ENCODE measurements at regions not wholly inside any gene's neighbourhood (a gene's known extent, or its start where the extent isn't known, plus 50 kb on each side); places are given as distances from the start of the nearest gene placed in this dataset.
"Not testable (repeated sequence)": the region's sequence is repeated elsewhere in the genome, so short reads cannot be mapped to it uniquely, and the experiment has no call there.

GRCh38 chr10:90088024-90088317 lies 386.6 kb downstream of the KIF20B start:
- TF ChIP-seq CTCF (conservative IDR thresholded peaks at IDR 0.05): no peak
- Mint-ChIP-seq H3K27ac (ENCODE audit: unreplicated experiment) (no peak overlapping the region), H3K4me1 (peaks cover 21% of the 10 kb centered on the region), H3K36me3 (ENCODE audit: low read depth) (no peaks in the 10 kb centered on the region), H3K9me3 (no peaks in the 10 kb centered on the region), H3K4me3 (no peak overlapping the region), H3K27me3 (ENCODE audit: low read depth) (no peaks in the 10 kb centered on the region)
- no peak for DNase-seq (ENCODE audit: low read depth, low spot score)

- H3K27ac Mint-ChIP-seq (ENCODE audit: unreplicated experiment): no peak overlapping the region
- H3K9me3 Mint-ChIP-seq: no peaks in the 10 kb centered on the region
- H3K4me1 Mint-ChIP-seq: peaks cover 21% of the 10 kb centered on the region
- no peaks in the 10 kb centered on the region for H3K27me3 Mint-ChIP-seq (ENCODE audit: low read depth)
- TF ChIP-seq CTCF (conservative IDR thresholded peaks at IDR 0.05): no peak
- H3K4me3 Mint-ChIP-seq: no peak overlapping the region
- no peak for DNase-seq (ENCODE audit: low read depth, low spot score)
- H3K36me3 Mint-ChIP-seq (ENCODE audit: low read depth): no peaks in the 10 kb centered on the region
Measured at GRCh38 chr10:90089719-90090118, 388.3 kb downstream of the KIF20B start.

- Mint-ChIP-seq H3K4me1 (no peaks in the 10 kb centered on the region), H3K36me3 (ENCODE audit: low read depth) (no peaks in the 10 kb centered on the region), H3K27ac (ENCODE audit: unreplicated experiment) (no peak overlapping the region), H3K27me3 (ENCODE audit: low read depth) (no peaks in the 10 kb centered on the region), H3K9me3 (no peaks in the 10 kb centered on the region), H3K4me3 (no peak overlapping the region)
- TF ChIP-seq CTCF (conservative IDR thresholded peaks at IDR 0.05): no peak
- no peak for DNase-seq (ENCODE audit: low read depth, low spot score)
Measured at GRCh38 chr10:90096196-90096595, 394.8 kb downstream of the KIF20B start.

GRCh38 chr10:90107581-90107980 lies 406.2 kb downstream of the KIF20B start:
- H3K4me3 Mint-ChIP-seq; H3K36me3 Mint-ChIP-seq (ENCODE audit: low read depth); H3K4me1 Mint-ChIP-seq; DNase-seq (ENCODE audit: low read depth, low spot score); H3K27ac Mint-ChIP-seq (ENCODE audit: unreplicated experiment); H3K9me3 Mint-ChIP-seq; H3K27me3 Mint-ChIP-seq (ENCODE audit: low read depth): not testable (repeated sequence)

- no peaks in the 10 kb centered on the region for H3K4me1 Mint-ChIP-seq
- no peak overlapping the region for H3K4me3 Mint-ChIP-seq
- DNase-seq (ENCODE audit: low read depth, low spot score): no peak
- no peak for TF ChIP-seq CTCF (conservative IDR thresholded peaks at IDR 0.05)
- H3K9me3 Mint-ChIP-seq: peaks cover 3% of the 10 kb centered on the region
- H3K27ac Mint-ChIP-seq (ENCODE audit: unreplicated experiment): no peak overlapping the region
- H3K36me3 Mint-ChIP-seq (ENCODE audit: low read depth): no peaks in the 10 kb centered on the region
- H3K27me3 Mint-ChIP-seq (ENCODE audit: low read depth): peaks cover 3% of the 10 kb centered on the region
Measured at GRCh38 chr10:90111671-90112070, 410.3 kb downstream of the KIF20B start.

GRCh38 chr10:90112681-90113080 lies 411.3 kb downstream of the KIF20B start:
- TF ChIP-seq CTCF (conservative IDR thresholded peaks at IDR 0.05): no peak
- Mint-ChIP-seq H3K36me3 (ENCODE audit: low read depth) (no peaks in the 10 kb centered on the region), H3K4me3 (no peak overlapping the region), H3K4me1 (no peaks in the 10 kb centered on the region), H3K27me3 (ENCODE audit: low read depth) (peaks cover 3% of the 10 kb centered on the region), H3K9me3 (peaks cover 6% of the 10 kb centered on the region), H3K27ac (ENCODE audit: unreplicated experiment) (no peak overlapping the region)
- no peak for DNase-seq (ENCODE audit: low read depth, low spot score)

GRCh38 chr10:90118567-90118966 lies 417.2 kb downstream of the KIF20B start:
- not testable (repeated sequence) for DNase-seq (ENCODE audit: low read depth, low spot score); H3K4me1 Mint-ChIP-seq

GRCh38 chr10:90119631-90120280 lies 418.4 kb downstream of the KIF20B start:
- not testable (repeated sequence) for H3K4me3 Mint-ChIP-seq; H3K9me3 Mint-ChIP-seq; H3K36me3 Mint-ChIP-seq (ENCODE audit: low read depth); H3K27ac Mint-ChIP-seq (ENCODE audit: unreplicated experiment); DNase-seq (ENCODE audit: low read depth, low spot score); H3K4me1 Mint-ChIP-seq; H3K27me3 Mint-ChIP-seq (ENCODE audit: low read depth)

More at GRCh38 chr10:90118567-90118966, 417.2 kb downstream of the KIF20B start:
- H3K27me3 Mint-ChIP-seq (ENCODE audit: low read depth); H3K9me3 Mint-ChIP-seq; H3K36me3 Mint-ChIP-seq (ENCODE audit: low read depth); H3K4me3 Mint-ChIP-seq; H3K27ac Mint-ChIP-seq (ENCODE audit: unreplicated experiment): not testable (repeated sequence)

All from neural crest cell (in vitro differentiated cells).